ENCODE measurements at regions not wholly inside any gene's neighbourhood (a gene's known extent, or its start where the extent isn't known, plus 50 kb on each side); places are given as distances from the start of the nearest gene placed in this dataset.

GRCh38 chr4:160373911-160374310 lies 1271.0 kb downstream of the RAPGEF2 start:
- no peak for TF ChIP-seq CTCF (IDR thresholded peaks at IDR 0.05; ENCODE audit: low read depth, low read length)
- TF ChIP-seq EZH2phosphoT487 (IDR thresholded peaks at IDR 0.05; ENCODE audit: low read depth) = no peak

Measured in OCI-LY3 (cell line).